Effector memory CD8-positive, alpha-beta T cell (primary cell): ENCODE measurements at regions not wholly inside any gene's neighbourhood (a gene's known extent, or its start where the extent isn't known, plus 50 kb on each side); places are given as distances from the start of the nearest gene placed in this dataset.
A peak's percentile ranks its signal among the peaks of the same experiment; 100 is the strongest.

Source experiments
- ATAC-seq: fragments of 150-1000 bp; cut with Tn5 transposase; replicated peaks from 2 replicates; pipeline ENCODE4 v1.10.0; 2021; ENCODE audit warnings: mild to moderate bottlenecking, moderate library complexity
- DNase-seq, 3 experiments: peaks; one replicate each; pipeline ENCODE4 v3.0.0; 2021
- H3K27ac Mint-ChIP-seq, 2 donors: one replicate each; pipeline ENCODE4 v1.8.0; 2022; ENCODE audit warnings: mild to moderate bottlenecking in 2 of 2, mixed read lengths in 2 of 2, moderate library complexity in 2 of 2
- H3K27me3 Mint-ChIP-seq, 2 donors: one replicate each; pipeline ENCODE4 v1.8.0; 2022; ENCODE audit warnings: mixed read lengths in 2 of 2
- H3K36me3 Mint-ChIP-seq: one replicate; pipeline ENCODE4 v1.8.0; 2022; ENCODE audit warnings: mild to moderate bottlenecking, moderate library complexity, mixed read lengths; ENCODE audit not compliant: insufficient read depth
- H3K4me1 Mint-ChIP-seq, 2 donors: one replicate each; pipeline ENCODE4 v1.8.0; 2022; ENCODE audit warnings: low read depth in 2 of 2, mixed read lengths in 2 of 2
- H3K4me3 Mint-ChIP-seq, 2 donors: one replicate each; pipeline ENCODE4 v1.8.0; 2022; ENCODE audit warnings: mild to moderate bottlenecking in 2 of 2, mixed read lengths in 2 of 2, moderate library complexity in 2 of 2
- H3K9me3 Mint-ChIP-seq, 2 donors: one replicate each; pipeline ENCODE4 v1.8.0; 2022; ENCODE audit warnings: mixed read lengths in 2 of 2

GRCh38 chr15:66832664-66833063 lies 130.6 kb downstream of the SMAD6 start:
- Mint-ChIP-seq H3K9me3 (no peaks in the 10 kb centered on the region), H3K27ac (no peak overlapping the region), H3K36me3 (no peaks in the 10 kb centered on the region), H3K4me3 (no peak overlapping the region), H3K27me3 (peaks cover 13 to 19% of the 10 kb centered on the region in 2 donors), H3K4me1 (no peaks in the 10 kb centered on the region)
- DNase-seq: no peak
- no peak for ATAC-seq

GRCh38 chr15:66833371-66833770 lies 131.3 kb downstream of the SMAD6 start:
- Mint-ChIP-seq H3K36me3 (no peaks in the 10 kb centered on the region), H3K27me3 (peaks cover 13 to 19% of the 10 kb centered on the region in 2 donors), H3K9me3 (no peaks in the 10 kb centered on the region), H3K4me3 (no peak overlapping the region), H3K4me1 (no peaks in the 10 kb centered on the region), H3K27ac (no peak overlapping the region)
- DNase-seq (no peak), ATAC-seq (no peak)

- ATAC-seq: no peak
- DNase-seq: no peak
- Mint-ChIP-seq H3K27me3 (peaks cover 13 to 19% of the 10 kb centered on the region in 2 donors), H3K4me1 (no peaks in the 10 kb centered on the region), H3K4me3 (no peak overlapping the region), H3K27ac (no peak overlapping the region), H3K36me3 (no peaks in the 10 kb centered on the region), H3K9me3 (no peaks in the 10 kb centered on the region)
Measured at GRCh38 chr15:66833803-66834202, 131.8 kb downstream of the SMAD6 start.

GRCh38 chr15:66834881-66835878 lies 133.1 kb downstream of the SMAD6 start:
- H3K9me3 Mint-ChIP-seq: no peaks in the 10 kb centered on the region
- H3K27me3 Mint-ChIP-seq: peaks cover 7 to 14% of the 10 kb centered on the region in 2 donors
- H3K4me3 Mint-ChIP-seq: no peak overlapping the region
- H3K4me1 Mint-ChIP-seq: no peaks in the 10 kb centered on the region
- ATAC-seq (no peak), DNase-seq (no peak)
- no peak overlapping the region for H3K27ac Mint-ChIP-seq
- no peaks in the 10 kb centered on the region for H3K36me3 Mint-ChIP-seq

- Mint-ChIP-seq H3K27me3 (peaks cover 9 to 10% of the 10 kb centered on the region in 2 donors), H3K4me1 (no peaks in the 10 kb centered on the region), H3K36me3 (no peaks in the 10 kb centered on the region), H3K4me3 (no peak overlapping the region), H3K9me3 (no peaks in the 10 kb centered on the region), H3K27ac (no peak overlapping the region)
- DNase-seq (no peak), ATAC-seq (no peak)
Measured at GRCh38 chr15:66836231-66837030, 134.4 kb downstream of the SMAD6 start.

GRCh38 chr15:66838202-66838601 lies 136.2 kb downstream of the SMAD6 start:
- peaks cover 0 to 6% of the 10 kb centered on the region in 2 donors for H3K4me1 Mint-ChIP-seq
- ATAC-seq: no peak

GRCh38 chr15:66838671-66839239 lies 136.7 kb downstream of the SMAD6 start:
- Mint-ChIP-seq H3K4me1 (peaks cover 0 to 7% of the 10 kb centered on the region in 2 donors), H3K4me3 (no peak overlapping the region), H3K9me3 (no peaks in the 10 kb centered on the region), H3K27me3 (peaks cover 26 to 29% of the 10 kb centered on the region in 2 donors), H3K27ac (no peak overlapping the region), H3K36me3 (no peaks in the 10 kb centered on the region)
- no peak for ATAC-seq
- no peak for DNase-seq

More at GRCh38 chr15:66838202-66838601, 136.2 kb downstream of the SMAD6 start:
- H3K27me3 Mint-ChIP-seq: peaks cover 21 to 24% of the 10 kb centered on the region in 2 donors
- H3K4me3 Mint-ChIP-seq: no peak overlapping the region
- DNase-seq: no peak
- H3K27ac Mint-ChIP-seq: no peak overlapping the region
- H3K36me3 Mint-ChIP-seq: no peaks in the 10 kb centered on the region
- no peaks in the 10 kb centered on the region for H3K9me3 Mint-ChIP-seq

- DNase-seq (no peak), ATAC-seq (no peak)
- H3K36me3 Mint-ChIP-seq: no peaks in the 10 kb centered on the region
- no peak overlapping the region for H3K4me3 Mint-ChIP-seq
- H3K4me1 Mint-ChIP-seq: peaks cover 0 to 7% of the 10 kb centered on the region in 2 donors
- H3K9me3 Mint-ChIP-seq: no peaks in the 10 kb centered on the region
- no peak overlapping the region for H3K27ac Mint-ChIP-seq
- peaks cover 34 to 38% of the 10 kb centered on the region in 2 donors for H3K27me3 Mint-ChIP-seq
Measured at GRCh38 chr15:66839506-66840112, 137.6 kb downstream of the SMAD6 start.

GRCh38 chr15:66840615-66841390 lies 138.8 kb downstream of the SMAD6 start:
- Mint-ChIP-seq H3K27me3 (peaks cover 46 to 50% of the 10 kb centered on the region in 2 donors), H3K4me3 (no peak overlapping the region), H3K4me1 (peaks cover 0 to 7% of the 10 kb centered on the region in 2 donors), H3K9me3 (no peaks in the 10 kb centered on the region), H3K36me3 (no peaks in the 10 kb centered on the region), H3K27ac (no peak overlapping the region)
- ATAC-seq (no peak), DNase-seq (no peak)

GRCh38 chr15:66841953-66842681 lies 140.1 kb downstream of the SMAD6 start:
- peaks cover 52 to 58% of the 10 kb centered on the region in 2 donors for H3K27me3 Mint-ChIP-seq
- H3K36me3 Mint-ChIP-seq: no peaks in the 10 kb centered on the region
- peak in 1 of 3 experiments; percentile 10 for DNase-seq

GRCh38 chr15:66842710-66843441 lies 140.8 kb downstream of the SMAD6 start:
- no peak for DNase-seq
- H3K9me3 Mint-ChIP-seq: no peaks in the 10 kb centered on the region

More at GRCh38 chr15:66841953-66842681, 140.1 kb downstream of the SMAD6 start:
- H3K9me3 Mint-ChIP-seq: no peaks in the 10 kb centered on the region
- H3K4me1 Mint-ChIP-seq: peaks cover 0 to 7% of the 10 kb centered on the region in 2 donors
- no peak overlapping the region for H3K27ac Mint-ChIP-seq
- H3K4me3 Mint-ChIP-seq: peak overlapping the region; percentile 41 to 47
- peak; percentile 60 for ATAC-seq

More at GRCh38 chr15:66842710-66843441, 140.8 kb downstream of the SMAD6 start:
- ATAC-seq: peak; percentile 21
- H3K27ac Mint-ChIP-seq: no peak overlapping the region
- peaks cover 52 to 61% of the 10 kb centered on the region in 2 donors for H3K27me3 Mint-ChIP-seq
- H3K36me3 Mint-ChIP-seq: no peaks in the 10 kb centered on the region
- no peak overlapping the region for H3K4me3 Mint-ChIP-seq
- H3K4me1 Mint-ChIP-seq: peaks cover 0 to 7% of the 10 kb centered on the region in 2 donors
